ENCODE measurements at regions not wholly inside any gene's neighbourhood (a gene's known extent, or its start where the extent isn't known, plus 50 kb on each side); places are given as distances from the start of the nearest gene placed in this dataset.
"Not testable (repeated sequence)": the region's sequence is repeated elsewhere in the genome, so short reads cannot be mapped to it uniquely, and the experiment has no call there.

- no peak for DNase-seq (ENCODE audit: low read depth in 2 of 2)
Observed at GRCh38 chr6:28658475-28659249, 133.0 kb downstream of the GPX5 start.

GRCh38 chr6:28659250-28659566 is 133.5 kb downstream of the GPX5 start:
- DNase-seq (ENCODE audit: low read depth in 2 of 2) = no peak

- DNase-seq (ENCODE audit: low read depth in 2 of 2) = no peak
Observed at GRCh38 chr6:28661097-28661713, 135.5 kb downstream of the GPX5 start.

GRCh38 chr6:28664870-28665396 is 139.3 kb downstream of the GPX5 start:
- DNase-seq (ENCODE audit: low read depth in 2 of 2) = no peak

GRCh38 chr6:28673417-28673786 is 147.7 kb downstream of the GPX5 start:
- no peak for DNase-seq (ENCODE audit: low read depth in 2 of 2)

- DNase-seq (ENCODE audit: low read depth in 2 of 2) = no peak
Observed at GRCh38 chr6:28673787-28674671, 148.3 kb downstream of the GPX5 start.

GRCh38 chr6:28675600-28675999 is 149.9 kb downstream of the GPX5 start:
- DNase-seq (ENCODE audit: low read depth in 2 of 2) = no peak

- DNase-seq (ENCODE audit: low read depth in 2 of 2) = no peak
Observed at GRCh38 chr6:28682542-28682941, 156.9 kb downstream of the GPX5 start.

- DNase-seq (ENCODE audit: low read depth in 2 of 2) = not testable (repeated sequence)
Observed at GRCh38 chr6:28682956-28683685, 157.4 kb downstream of the GPX5 start.

- no peak for DNase-seq (ENCODE audit: low read depth in 2 of 2)
Observed at GRCh38 chr6:28683945-28684538, 158.4 kb downstream of the GPX5 start.

GRCh38 chr6:28685960-28686359 is 160.3 kb downstream of the GPX5 start:
- not testable (repeated sequence) for DNase-seq (ENCODE audit: low read depth in 2 of 2)

GRCh38 chr6:28686446-28687027 is 160.9 kb downstream of the GPX5 start:
- peak in 1 of 2 donors; percentile 2 for DNase-seq (ENCODE audit: low read depth in 2 of 2)

GRCh38 chr6:28687309-28687981 is 161.8 kb downstream of the GPX5 start:
- not testable (repeated sequence) for DNase-seq (ENCODE audit: low read depth in 2 of 2)

- not testable (repeated sequence) for DNase-seq (ENCODE audit: low read depth in 2 of 2)
Observed at GRCh38 chr6:28691991-28692390, 166.3 kb downstream of the GPX5 start.

- DNase-seq (ENCODE audit: low read depth in 2 of 2) = no peak
Observed at GRCh38 chr6:28693033-28693750, 167.5 kb downstream of the GPX5 start.

- no peak for DNase-seq (ENCODE audit: low read depth in 2 of 2)
Observed at GRCh38 chr6:28693751-28694443, 168.2 kb downstream of the GPX5 start.

GRCh38 chr6:28695715-28696114 is 170.0 kb downstream of the GPX5 start:
- no peak for DNase-seq (ENCODE audit: low read depth in 2 of 2)

- DNase-seq (ENCODE audit: low read depth in 2 of 2) = no peak
Observed at GRCh38 chr6:28696167-28696566, 170.5 kb downstream of the GPX5 start.

GRCh38 chr6:28696682-28697081 is 171.0 kb downstream of the GPX5 start:
- DNase-seq (ENCODE audit: low read depth in 2 of 2) = no peak
